ENCODE measurements at regions not wholly inside any gene's neighbourhood (a gene's known extent, or its start where the extent isn't known, plus 50 kb on each side); places are given as distances from the start of the nearest gene placed in this dataset.

GRCh38 chr3:188037965-188038581 lies 115.9 kb upstream of the LPP start:
- ATAC-seq (no peak), DNase-seq (no peak)
- intact Hi-C loops (cut with micrococcal nuclease) = no loop called here

- ATAC-seq (no peak), DNase-seq (no peak)
- intact Hi-C loops (cut with micrococcal nuclease) = no loop called here
Measured at GRCh38 chr3:188041193-188041592, 112.8 kb upstream of the LPP start.

- intact Hi-C loops (cut with micrococcal nuclease) = no loop called here
- DNase-seq = no peak
- no peak for ATAC-seq
Measured at GRCh38 chr3:188041895-188042294, 112.1 kb upstream of the LPP start.

GRCh38 chr3:188042466-188042865 lies 111.5 kb upstream of the LPP start:
- DNase-seq = no peak
- ATAC-seq = peak; percentile 51
- intact Hi-C loops (cut with micrococcal nuclease) = no loop called here

GRCh38 chr3:188043891-188044290 lies 110.1 kb upstream of the LPP start:
- intact Hi-C loops (cut with micrococcal nuclease) = no loop called here
- DNase-seq (no peak), ATAC-seq (no peak)

GRCh38 chr3:188046561-188047211 lies 107.3 kb upstream of the LPP start:
- ATAC-seq (no peak), DNase-seq (no peak)
- intact Hi-C loops (cut with micrococcal nuclease) = no loop called here

- DNase-seq (no peak), ATAC-seq (no peak)
- intact Hi-C loops (cut with micrococcal nuclease) = no loop called here
Measured at GRCh38 chr3:188047536-188047935, 106.4 kb upstream of the LPP start.

- intact Hi-C loops (cut with micrococcal nuclease) = no loop called here
- ATAC-seq = no peak
- DNase-seq = no peak
Measured at GRCh38 chr3:188049606-188050530, 104.1 kb upstream of the LPP start.

GRCh38 chr3:188051801-188052168 lies 102.2 kb upstream of the LPP start:
- peak; percentile 66 for DNase-seq
- peak; percentile 58 for ATAC-seq
- intact Hi-C loops (cut with micrococcal nuclease) = no loop called here

- intact Hi-C loops (cut with micrococcal nuclease) = no loop called here
- peak; percentile 97 for ATAC-seq
Measured at GRCh38 chr3:188052169-188053035, 101.6 kb upstream of the LPP start.

GRCh38 chr3:188053036-188053340 lies 101.0 kb upstream of the LPP start:
- ATAC-seq = no peak
- intact Hi-C loops (cut with micrococcal nuclease) = no loop called here
- DNase-seq = no peak

More at GRCh38 chr3:188052169-188053035, 101.6 kb upstream of the LPP start:
- peak; percentile 88 for DNase-seq

GRCh38 chr3:188053710-188054380 lies 100.1 kb upstream of the LPP start:
- intact Hi-C loops (cut with micrococcal nuclease) = no loop called here
- ATAC-seq (no peak), DNase-seq (no peak)

- DNase-seq = no peak
- ATAC-seq = no peak
- intact Hi-C loops (cut with micrococcal nuclease) = no loop called here
Measured at GRCh38 chr3:188054541-188054940, 99.4 kb upstream of the LPP start.

- intact Hi-C loops (cut with micrococcal nuclease) = no loop called here
- no peak for DNase-seq
- no peak for ATAC-seq
Measured at GRCh38 chr3:188055388-188055787, 98.6 kb upstream of the LPP start.

- intact Hi-C loops (cut with micrococcal nuclease) = no loop called here
- no peak for DNase-seq
- ATAC-seq = no peak
Measured at GRCh38 chr3:188057124-188057523, 96.8 kb upstream of the LPP start.

GRCh38 chr3:188058569-188059184 lies 95.3 kb upstream of the LPP start:
- intact Hi-C loops (cut with micrococcal nuclease) = no loop called here
- DNase-seq (no peak), ATAC-seq (no peak)

- intact Hi-C loops (cut with micrococcal nuclease) = no loop called here
- DNase-seq (no peak), ATAC-seq (no peak)
Measured at GRCh38 chr3:188059351-188059750, 94.6 kb upstream of the LPP start.

- no peak for DNase-seq
- intact Hi-C loops (cut with micrococcal nuclease) = no loop called here
- no peak for ATAC-seq
Measured at GRCh38 chr3:188060264-188060835, 93.6 kb upstream of the LPP start.
